K562 (cell line): ENCODE measurements at regions not wholly inside any gene's neighbourhood (a gene's known extent, or its start where the extent isn't known, plus 50 kb on each side); places are given as distances from the start of the nearest gene placed in this dataset.

Source experiments
- ATAC-seq: fragments of 200-7000 bp; cut with Tn5 transposase; 3 replicates; pipeline ENCODE4 v1.9.1; 2020; ENCODE audit warnings: moderate library complexity
- BruUV-seq: library from RNA; stranded (reverse); fragments of 400-500 nt; replicated peaks from 2 replicates; lab custom pipeline; 2021; lab: Mats Ljungman, UMichigan
- CTCF ChIA-PET: fragments of 300-600 bp; formaldehyde crosslinking; extraction: SDS; loops from one replicate; lab custom pipeline; 2021; ENCODE audit warnings: low intra/inter-chr PET ratio; lab: Yijun Ruan, JAX
- POLR2A ChIA-PET: fragments of 300-600, 350-650 bp; sonication (Branson Sonifier 250); formaldehyde crosslinking; extraction: SDS; loops from one replicate; lab custom pipeline; 2021; ENCODE audit warnings: antibody characterized with exemption, inconsistent platforms; lab: Yijun Ruan, JAX
- DNase-seq, 4 experiments: peaks; one replicate each; pipeline versions ENCODE4 v3.0.0 to v3.0.0-alpha.2; 2011 to 2018; ENCODE audit warnings: low spot score in 3 of 4, mixed read lengths in 3 of 4; ENCODE audit errors: extremely low read depth in 1 of 4
- FAIRE-seq: peaks from 2 replicates; lab custom pipeline; 2011; peaks lifted over from hg19 to GRCh38; lab: Jason Lieb, UNC
- H2AFZ ChIP-seq: 2 replicates; pipeline ENCODE4 v1.6.0; 2011; ENCODE audit warnings: low read depth, low read length, control low read depth, inconsistent platforms
- H3K27ac ChIP-seq: fragments of 200-600 bp; 3 replicates; pipeline ENCODE4 v1.8.0; 2011; ENCODE audit warnings: low read depth, mild to moderate bottlenecking, control low read depth, inconsistent platforms, low read length, moderate library complexity, mixed read lengths; ENCODE audit errors: extremely low read depth
- H3K27me3 ChIP-seq, 2 experiments: fragments of 300-600 bp in 1 of 2; 2 replicates in 1 of 2; 3 replicates in 1 of 2; pipeline versions ENCODE4 v1.6.0 to v1.8.0; 2011; ENCODE audit warnings: inconsistent platforms in 2 of 2, low read length in 2 of 2, mild to moderate bottlenecking in 1 of 2, mixed read lengths in 1 of 2, moderate library complexity in 1 of 2; ENCODE audit not compliant: control insufficient read depth in 2 of 2, insufficient read depth in 2 of 2
- H3K36me3 ChIP-seq: fragments of 300-600 bp; 3 replicates; pipeline ENCODE4 v1.8.0; 2011; ENCODE audit warnings: mild to moderate bottlenecking, low read length, inconsistent platforms; ENCODE audit not compliant: control insufficient read depth, insufficient read depth
- H3K4me1 ChIP-seq, 2 experiments: fragments of 200-600 bp in 1 of 2; replicated peaks in 1 of 2; 2 replicates in 1 of 2; 3 replicates in 1 of 2; pipeline versions ENCODE4 v1.5.1 to v1.8.0; 2011; ENCODE audit warnings: inconsistent platforms in 2 of 2, low read length in 2 of 2, mild to moderate bottlenecking in 1 of 2, mixed read lengths in 1 of 2, moderate library complexity in 1 of 2; ENCODE audit not compliant: control insufficient read depth in 2 of 2, insufficient read depth in 2 of 2
- H3K4me2 ChIP-seq: 2 replicates; pipeline ENCODE4 v1.6.1; 2011; ENCODE audit warnings: low read length, control low read depth, inconsistent platforms, mixed read lengths; ENCODE audit not compliant: insufficient read depth
- H3K4me3 ChIP-seq: fragments of 200-600 bp; sonication (generic), shearing (Covaris generic); 2 replicates; pipeline ENCODE4 v1.5.1; 2016; ENCODE audit warnings: control low read depth, inconsistent platforms
- H3K79me2 ChIP-seq: fragments of 200-600 bp; 3 replicates; pipeline ENCODE4 v1.8.0; 2011; ENCODE audit warnings: low read length, inconsistent platforms; ENCODE audit not compliant: control insufficient read depth, insufficient read depth
- H3K9ac ChIP-seq, 2 experiments: 2 replicates each; pipeline versions ENCODE4 v1.6.0 to v1.6.1; 2011; ENCODE audit warnings: low read depth in 2 of 2, low read length in 2 of 2, control low read depth in 1 of 2, inconsistent platforms in 1 of 2, mild to moderate bottlenecking in 1 of 2, mixed read lengths in 1 of 2; ENCODE audit not compliant: insufficient read depth in 1 of 2
- H3K9me1 ChIP-seq: one replicate; pipeline ENCODE4 v1.6.0; 2011; ENCODE audit warnings: inconsistent platforms, mild to moderate bottlenecking, low read length, moderate library complexity; ENCODE audit not compliant: control insufficient read depth, insufficient read depth
- H3K9me3 ChIP-seq: replicated peaks from 2 replicates; pipeline ENCODE4 v1.5.1; 2011; ENCODE audit warnings: low read depth, low read length, inconsistent platforms; ENCODE audit not compliant: control insufficient read depth, insufficient read depth
- H4K20me1 ChIP-seq: replicated peaks from 2 replicates; pipeline ENCODE4 v1.6.1; 2011; ENCODE audit warnings: low read length, inconsistent platforms, mixed read lengths; ENCODE audit not compliant: control insufficient read depth, insufficient read depth
- CREB1 ChIP-seq, 2 experiments: sonication (generic) in 1 of 2; formaldehyde crosslinking in 1 of 2; IDR thresholded peaks; 2 replicates each; pipeline versions ENCODE4 v1.6.1 to v1.8.0; 2012 to 2022; ENCODE audit warnings: inconsistent platforms in 1 of 2, mild to moderate bottlenecking in 1 of 2, missing genetic modification reagents in 1 of 2, moderate library complexity in 1 of 2
- EWSR1 ChIP-seq: fragments of 450-650 bp; IDR thresholded peaks from 2 replicates; pipeline ENCODE4 v1.6.1; 2018; ENCODE audit warnings: borderline replicate concordance, mild to moderate bottlenecking, low read depth, moderate library complexity; ENCODE audit not compliant: partially characterized antibody
- KDM1A ChIP-seq, 2 experiments: fragments of 450-650 bp; IDR thresholded peaks; 2 replicates each; pipeline ENCODE4 v1.6.1; 2016; ENCODE audit warnings: mild to moderate bottlenecking in 2 of 2
- SFPQ ChIP-seq: fragments of 200-400 bp; formaldehyde crosslinking; IDR thresholded peaks from 2 replicates; pipeline ENCODE4 v1.6.1; 2017; ENCODE audit warnings: mild to moderate bottlenecking, low read depth, low read length, moderate library complexity
- STAT5B ChIP-seq: fragments of 250-450 bp; sonication (Bioruptor Pico); IDR thresholded peaks from 2 replicates; pipeline ENCODE4 v1.8.0; 2021; ENCODE audit warnings: mild to moderate bottlenecking, inconsistent platforms
- TAF15 ChIP-seq: fragments of 200-400 bp; formaldehyde crosslinking; IDR thresholded peaks from 2 replicates; pipeline ENCODE4 v1.6.1; 2017; ENCODE audit warnings: mild to moderate bottlenecking, low read depth, low read length, moderate library complexity
- ZKSCAN3 ChIP-seq: fragments of 250-450 bp; sonication (Bioruptor Pico); IDR thresholded peaks from 2 replicates; pipeline ENCODE4 v1.4.0; 2020
- WGBS: fragments of 100-300 bp; shearing (Covaris generic); methylation state at CpG from one replicate; pipeline ENCODE4 v1.1.6; 2016; ENCODE audit warnings: low coverage, mixed read lengths; ENCODE audit not compliant: insufficient coverage; ENCODE audit errors: missing lambda C conversion rate; 5-methylcytosine and 5-hydroxymethylcytosine counted together
- in situ Hi-C: fragments of 300-500 bp; cut with MboI; formaldehyde crosslinking; loops from 4 replicates; pipeline ENCODE4 v1.15.0; 2018; ENCODE audit warnings: inconsistent platforms, mixed read lengths
- intact Hi-C: fragments of 100-400 bp; cut with micrococcal nuclease; formaldehyde crosslinking; loops from 2 replicates; pipeline ENCODE4 v1.14.2; 2022

DNA sequence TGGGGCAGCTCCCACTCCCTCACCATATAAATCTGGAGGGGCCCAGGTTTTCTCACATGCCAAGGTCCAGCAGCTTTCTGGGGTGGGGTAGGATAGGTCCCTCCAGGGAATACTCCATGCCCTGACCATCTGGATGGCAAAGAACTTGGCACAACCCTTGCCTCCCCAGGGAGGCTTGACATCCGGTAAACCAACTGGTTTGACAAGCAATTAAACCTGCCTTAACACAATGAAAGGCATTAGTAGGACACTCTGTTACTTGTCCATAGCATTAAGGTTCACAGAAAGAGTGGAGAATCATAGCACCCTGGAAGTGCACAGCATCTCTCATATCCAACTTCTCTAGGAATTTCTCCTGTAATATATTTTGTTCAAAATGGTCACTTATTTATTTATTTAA lies 63.9 kb upstream of the MAF start:
- no peaks in the 10 kb centered on the region for H3K79me2 ChIP-seq
- WGBS: 13% methylated on average over 1 of the region's 1 CpG
- H3K9ac ChIP-seq: no peak overlapping the region
- intact Hi-C loops: no loop called here
- no peak overlapping the region for H3K4me2 ChIP-seq
- H3K9me1 ChIP-seq: no peaks in the 10 kb centered on the region
- FAIRE-seq: no peak
- peaks cover 2% of the 10 kb centered on the region; the same call in 1 of the 2 replicates for H3K9me3 ChIP-seq
- no peak for TF ChIP-seq KDM1A (IDR thresholded peaks at IDR 0.05)
- no peak for TF ChIP-seq EWSR1
- no peak for TF ChIP-seq STAT5B (CRISPR knock-in tag)
- TF ChIP-seq SFPQ: no peak
- no peak for TF ChIP-seq ZKSCAN3
- no peak for TF ChIP-seq CREB1 (IDR thresholded peaks at IDR 0.05)
- TF ChIP-seq CREB1 (CRISPR knock-in tag; IDR thresholded peaks at IDR 0.05): no peak
- TF ChIP-seq TAF15: no peak
- TF ChIP-seq, all 486 proteins: peak for 0
- POLR2A ChIA-PET: no interaction called here
- Histone ChIP-seq H2AFZ (no peak overlapping the region), H3K36me3 (no peaks in the 10 kb centered on the region), H4K20me1 (no peaks in the 10 kb centered on the region), H3K27me3 (peaks cover 0 to 5% of the 10 kb centered on the region in 2 experiments; a peak in 2 of 5 replicates), H3K4me3 (no peak overlapping the region), H3K27ac (no peak overlapping the region), H3K4me1 (no peaks in the 10 kb centered on the region)
- DNase-seq: no peak
- no peak for ATAC-seq
- no TSS peak for BruUV-seq
- in situ Hi-C loops: no loop called here
- CTCF ChIA-PET: no interaction called here
